HepG2 (cell line): ENCODE measurements at regions not wholly inside any gene's neighbourhood (a gene's known extent, or its start where the extent isn't known, plus 50 kb on each side); places are given as distances from the start of the nearest gene placed in this dataset.

Experiments used
- CTCF ChIP-seq: sonication (generic); formaldehyde crosslinking; IDR thresholded peaks from 2 replicates; pipeline ENCODE4 v1.5.0; 2020; ENCODE audit warnings: mild to moderate bottlenecking, missing genetic modification reagents, moderate library complexity
- IRF9 ChIP-seq: sonication (generic); formaldehyde crosslinking; IDR thresholded peaks from 2 replicates; pipeline ENCODE4 v1.8.0; 2022; ENCODE audit warnings: missing genetic modification reagents, mild to moderate bottlenecking, borderline replicate concordance
- KMT2B ChIP-seq: IDR thresholded peaks from 2 replicates; pipeline ENCODE4 v1.6.1; 2016; ENCODE audit warnings: missing genetic modification reagents, missing compliant biosample characterization
- MXI1 ChIP-seq: IDR thresholded peaks from 3 replicates; pipeline ENCODE4 v1.6.1; 2012; ENCODE audit warnings: low read depth, low read length, inconsistent platforms, borderline replicate concordance
- TOE1 ChIP-seq: sonication (generic); formaldehyde crosslinking; IDR thresholded peaks from 2 replicates; pipeline ENCODE4 v1.4.0; 2020; ENCODE audit warnings: mild to moderate bottlenecking, missing genetic modification reagents
- TP53 ChIP-seq: sonication (generic); formaldehyde crosslinking; conservative IDR thresholded peaks from 2 replicates; pipeline ENCODE4 v1.4.0; 2020; ENCODE audit warnings: missing genetic modification reagents
- ZNF510 ChIP-seq: sonication (generic); formaldehyde crosslinking; IDR thresholded peaks from 2 replicates; pipeline ENCODE4 v1.4.0; 2020; ENCODE audit warnings: low read depth, mild to moderate bottlenecking, missing genetic modification reagents
- ZNF552 ChIP-seq: sonication (generic); formaldehyde crosslinking; IDR thresholded peaks from 2 replicates; pipeline ENCODE4 v1.9.0; 2022; ENCODE audit warnings: missing genetic modification reagents, mild to moderate bottlenecking, borderline replicate concordance

GRCh38 chr3:146830231-146830630 is 225.1 kb upstream of the PLSCR5 start:
- no peak for TF ChIP-seq ZNF510 (CRISPR knock-in tag)
- no peak for TF ChIP-seq ZNF552 (CRISPR knock-in tag)
- TF ChIP-seq TP53, result no peak
- no peak for TF ChIP-seq KMT2B
- no peak for TF ChIP-seq TOE1 (CRISPR knock-in tag)
- no peak for TF ChIP-seq MXI1
- TF ChIP-seq IRF9 (CRISPR knock-in tag), result no peak
- no peak for TF ChIP-seq CTCF (CRISPR knock-in tag)
